ENCODE measurements at regions not wholly inside any gene's neighbourhood (a gene's known extent, or its start where the extent isn't known, plus 50 kb on each side); places are given as distances from the start of the nearest gene placed in this dataset.

GRCh38 chr15:37446921-37447320 lies 346.6 kb upstream of the MEIS2 start:
- TF ChIP-seq, protein P1, sequence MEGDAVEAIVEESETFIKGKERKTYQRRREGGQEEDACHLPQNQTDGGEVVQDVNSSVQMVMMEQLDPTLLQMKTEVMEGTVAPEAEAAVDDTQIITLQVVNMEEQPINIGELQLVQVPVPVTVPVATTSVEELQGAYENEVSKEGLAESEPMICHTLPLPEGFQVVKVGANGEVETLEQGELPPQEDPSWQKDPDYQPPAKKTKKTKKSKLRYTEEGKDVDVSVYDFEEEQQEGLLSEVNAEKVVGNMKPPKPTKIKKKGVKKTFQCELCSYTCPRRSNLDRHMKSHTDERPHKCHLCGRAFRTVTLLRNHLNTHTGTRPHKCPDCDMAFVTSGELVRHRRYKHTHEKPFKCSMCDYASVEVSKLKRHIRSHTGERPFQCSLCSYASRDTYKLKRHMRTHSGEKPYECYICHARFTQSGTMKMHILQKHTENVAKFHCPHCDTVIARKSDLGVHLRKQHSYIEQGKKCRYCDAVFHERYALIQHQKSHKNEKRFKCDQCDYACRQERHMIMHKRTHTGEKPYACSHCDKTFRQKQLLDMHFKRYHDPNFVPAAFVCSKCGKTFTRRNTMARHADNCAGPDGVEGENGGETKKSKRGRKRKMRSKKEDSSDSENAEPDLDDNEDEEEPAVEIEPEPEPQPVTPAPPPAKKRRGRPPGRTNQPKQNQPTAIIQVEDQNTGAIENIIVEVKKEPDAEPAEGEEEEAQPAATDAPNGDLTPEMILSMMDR (conservative IDR thresholded peaks at IDR 0.05 in 1 of 2, IDR thresholded peaks at IDR 0.05 in 1 of 2; ENCODE audit: extremely low read depth in 1 of 2, insufficient read depth in 1 of 2, low read depth in 1 of 2, low read length in 2 of 2), result no peak
- no peak for TF ChIP-seq EZH2 (IDR thresholded peaks at IDR 0.05; ENCODE audit: borderline replicate concordance, low read length)

All from mammary epithelial cell (primary cell).